22Rv1 (cell line): ENCODE measurements at regions not wholly inside any gene's neighbourhood (a gene's known extent, or its start where the extent isn't known, plus 50 kb on each side); places are given as distances from the start of the nearest gene placed in this dataset.

Experiments
- H3K27ac ChIP-seq: fragments of 450-650 bp; 2 replicates; pipeline ENCODE4 v1.5.1; 2017
- ZFX ChIP-seq: fragments of 450-650 bp; IDR thresholded peaks from 2 replicates; pipeline ENCODE4 v1.6.1; 2017; ENCODE audit warnings: antibody characterized with exemption, borderline replicate concordance
- TF ChIP-seq, protein P1 (sequence below): fragments of 450-650 bp; IDR thresholded peaks from 2 replicates; pipeline ENCODE4 v1.5.1; 2017; ENCODE audit warnings: mild to moderate bottlenecking

DNA sequence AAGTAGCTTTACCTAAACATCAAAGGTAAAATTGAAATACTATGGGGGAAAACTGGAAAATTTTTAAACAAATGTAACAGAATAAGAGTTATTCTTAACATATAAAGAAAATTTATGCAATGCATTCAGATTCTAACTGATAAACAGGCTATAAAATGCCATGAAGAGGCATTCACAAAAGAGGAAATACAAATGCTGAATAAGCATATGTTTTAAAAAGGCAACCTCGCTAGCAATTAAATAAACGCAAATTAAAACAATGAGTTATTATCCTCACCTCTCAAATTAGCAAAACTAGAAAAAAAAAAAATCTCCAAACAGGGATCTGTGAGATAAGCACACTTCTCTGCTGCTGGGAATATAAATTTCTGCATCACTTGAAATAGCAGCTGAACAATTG is 63.2 kb upstream of the BRINP1 start:
- H3K27ac ChIP-seq = no peak overlapping the region
- TF ChIP-seq ZFX = no peak
- TF ChIP-seq, protein P1, sequence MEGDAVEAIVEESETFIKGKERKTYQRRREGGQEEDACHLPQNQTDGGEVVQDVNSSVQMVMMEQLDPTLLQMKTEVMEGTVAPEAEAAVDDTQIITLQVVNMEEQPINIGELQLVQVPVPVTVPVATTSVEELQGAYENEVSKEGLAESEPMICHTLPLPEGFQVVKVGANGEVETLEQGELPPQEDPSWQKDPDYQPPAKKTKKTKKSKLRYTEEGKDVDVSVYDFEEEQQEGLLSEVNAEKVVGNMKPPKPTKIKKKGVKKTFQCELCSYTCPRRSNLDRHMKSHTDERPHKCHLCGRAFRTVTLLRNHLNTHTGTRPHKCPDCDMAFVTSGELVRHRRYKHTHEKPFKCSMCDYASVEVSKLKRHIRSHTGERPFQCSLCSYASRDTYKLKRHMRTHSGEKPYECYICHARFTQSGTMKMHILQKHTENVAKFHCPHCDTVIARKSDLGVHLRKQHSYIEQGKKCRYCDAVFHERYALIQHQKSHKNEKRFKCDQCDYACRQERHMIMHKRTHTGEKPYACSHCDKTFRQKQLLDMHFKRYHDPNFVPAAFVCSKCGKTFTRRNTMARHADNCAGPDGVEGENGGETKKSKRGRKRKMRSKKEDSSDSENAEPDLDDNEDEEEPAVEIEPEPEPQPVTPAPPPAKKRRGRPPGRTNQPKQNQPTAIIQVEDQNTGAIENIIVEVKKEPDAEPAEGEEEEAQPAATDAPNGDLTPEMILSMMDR = no peak

DNA sequence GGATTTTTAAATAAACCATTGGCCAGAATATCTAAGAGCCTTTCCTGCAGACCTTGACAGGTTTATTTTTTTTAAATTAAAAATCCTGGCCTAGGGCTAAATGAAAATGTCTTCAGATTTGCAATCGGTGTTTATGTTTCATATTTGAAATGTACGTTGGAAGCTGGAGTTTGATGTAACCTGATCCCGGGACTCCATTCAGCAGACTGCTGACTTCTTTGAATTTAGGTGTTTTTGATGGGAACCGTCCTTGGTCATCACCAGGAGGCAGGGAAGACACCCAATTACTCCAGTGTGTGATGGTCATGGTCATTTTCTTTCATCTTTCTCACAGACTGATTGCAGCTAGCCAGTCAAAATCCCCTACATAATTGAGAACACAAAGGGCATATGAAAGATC is 60.1 kb upstream of the BRINP1 start:
- no peak overlapping the region for H3K27ac ChIP-seq
- TF ChIP-seq ZFX = no peak
- TF ChIP-seq, protein P1 = no peak

DNA sequence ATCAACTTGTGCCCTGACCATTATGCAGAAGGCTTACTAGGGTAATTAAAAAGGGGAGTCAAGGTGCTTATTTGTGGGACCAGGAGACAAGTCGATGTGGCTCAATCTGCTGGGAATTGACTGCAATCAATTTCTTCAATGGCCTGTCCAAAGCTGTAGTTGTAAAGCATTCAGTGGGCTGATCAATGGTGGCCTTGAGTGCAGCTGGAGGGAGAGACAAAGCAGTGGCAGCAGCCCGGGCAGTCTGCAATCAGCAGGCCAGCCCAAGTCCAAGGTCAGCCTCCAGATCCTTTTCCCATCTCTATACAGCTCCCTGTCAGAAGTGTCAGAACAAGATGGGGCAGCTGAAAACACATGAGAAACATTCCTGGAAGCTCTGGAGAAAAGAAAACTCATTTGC is 51.0 kb upstream of the BRINP1 start:
- H3K27ac ChIP-seq = no peak overlapping the region
- no peak for TF ChIP-seq ZFX
- TF ChIP-seq, protein P1 = no peak
